ENCODE measurements at regions not wholly inside any gene's neighbourhood (a gene's known extent, or its start where the extent isn't known, plus 50 kb on each side); places are given as distances from the start of the nearest gene placed in this dataset.

DNA sequence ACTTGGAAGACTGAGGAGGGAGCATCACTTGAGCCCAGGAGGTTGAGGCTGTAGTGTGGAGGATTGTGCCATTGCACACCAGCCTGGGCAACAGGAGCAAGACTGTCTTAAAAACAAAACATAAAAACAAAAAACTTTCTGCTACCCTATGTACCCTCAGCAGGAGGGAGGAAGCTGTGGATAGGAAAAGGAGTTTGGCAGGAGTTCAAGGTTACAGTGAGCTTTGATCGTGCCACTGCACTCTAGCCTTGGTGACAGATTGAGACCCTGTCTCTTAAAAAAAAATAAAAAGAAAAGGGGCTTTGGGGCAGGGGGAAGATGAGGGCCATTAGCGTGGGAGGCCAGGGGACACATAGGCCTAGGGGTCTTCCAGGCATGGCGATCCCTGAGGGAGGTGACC, 135.7 kb downstream of the DHX35 start:
- no peaks in the 10 kb centered on the region for H3K27me3 ChIP-seq (ENCODE audit: control insufficient read depth, insufficient read depth, low read length)
- no peaks in the 10 kb centered on the region for H3K9me3 ChIP-seq (ENCODE audit: control insufficient read depth in 2 of 3, insufficient read depth in 1 of 3, low read length in 3 of 3)
- no peak for DNase-seq
- H3K36me3 ChIP-seq (ENCODE audit: control insufficient read depth in 2 of 3, insufficient read depth in 3 of 3, low read length in 3 of 3): no peaks in the 10 kb centered on the region
- no peak overlapping the region for H3K9ac ChIP-seq (ENCODE audit: low read length in 3 of 3)
- no peaks in the 10 kb centered on the region for H3K4me1 ChIP-seq (ENCODE audit: control insufficient read depth in 2 of 3, insufficient read depth in 2 of 3, low read depth in 1 of 3, low read length in 3 of 3)
- TF ChIP-seq, protein P1, sequence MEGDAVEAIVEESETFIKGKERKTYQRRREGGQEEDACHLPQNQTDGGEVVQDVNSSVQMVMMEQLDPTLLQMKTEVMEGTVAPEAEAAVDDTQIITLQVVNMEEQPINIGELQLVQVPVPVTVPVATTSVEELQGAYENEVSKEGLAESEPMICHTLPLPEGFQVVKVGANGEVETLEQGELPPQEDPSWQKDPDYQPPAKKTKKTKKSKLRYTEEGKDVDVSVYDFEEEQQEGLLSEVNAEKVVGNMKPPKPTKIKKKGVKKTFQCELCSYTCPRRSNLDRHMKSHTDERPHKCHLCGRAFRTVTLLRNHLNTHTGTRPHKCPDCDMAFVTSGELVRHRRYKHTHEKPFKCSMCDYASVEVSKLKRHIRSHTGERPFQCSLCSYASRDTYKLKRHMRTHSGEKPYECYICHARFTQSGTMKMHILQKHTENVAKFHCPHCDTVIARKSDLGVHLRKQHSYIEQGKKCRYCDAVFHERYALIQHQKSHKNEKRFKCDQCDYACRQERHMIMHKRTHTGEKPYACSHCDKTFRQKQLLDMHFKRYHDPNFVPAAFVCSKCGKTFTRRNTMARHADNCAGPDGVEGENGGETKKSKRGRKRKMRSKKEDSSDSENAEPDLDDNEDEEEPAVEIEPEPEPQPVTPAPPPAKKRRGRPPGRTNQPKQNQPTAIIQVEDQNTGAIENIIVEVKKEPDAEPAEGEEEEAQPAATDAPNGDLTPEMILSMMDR (IDR thresholded peaks at IDR 0.05; ENCODE audit: borderline replicate concordance, extremely low read depth, insufficient read depth): no peak
- FAIRE-seq: no peak
- intact Hi-C loops (cut with DNase I): no loop called here
- H3K4me3 ChIP-seq (ENCODE audit: low read length in 3 of 3): no peak overlapping the region
- no peak overlapping the region for H3K27ac ChIP-seq (ENCODE audit: low read depth in 2 of 2, low read length in 2 of 2)

DNA sequence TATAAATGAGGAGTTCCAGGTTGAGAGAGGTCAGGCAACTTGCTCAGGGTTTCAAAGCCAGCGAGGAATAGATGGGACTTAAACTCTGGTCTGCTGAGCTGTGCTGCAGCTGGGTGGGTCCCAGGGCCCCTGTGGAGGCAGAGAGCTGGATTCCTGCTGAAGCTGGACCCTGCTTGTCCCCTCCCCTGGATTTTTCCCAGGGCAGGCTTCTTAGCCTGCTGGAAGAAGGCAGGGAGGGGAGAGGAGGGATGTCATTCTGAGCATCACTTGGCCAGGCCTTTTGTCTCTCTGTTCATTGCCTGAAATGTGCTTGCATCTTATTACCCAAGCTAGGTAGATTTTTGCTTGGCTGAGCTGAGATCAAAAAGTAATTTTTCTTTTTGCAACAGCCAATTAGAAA, 133.7 kb downstream of the DHX35 start:
- Histone ChIP-seq H3K27ac (ENCODE audit: low read depth in 2 of 2, low read length in 2 of 2) (no peak overlapping the region), H3K36me3 (ENCODE audit: control insufficient read depth in 2 of 3, insufficient read depth in 3 of 3, low read length in 3 of 3) (no peaks in the 10 kb centered on the region), H3K4me3 (ENCODE audit: low read length in 3 of 3) (no peak overlapping the region), H3K4me1 (ENCODE audit: control insufficient read depth in 2 of 3, insufficient read depth in 2 of 3, low read depth in 1 of 3, low read length in 3 of 3) (no peaks in the 10 kb centered on the region), H3K9me3 (ENCODE audit: control insufficient read depth in 2 of 3, insufficient read depth in 1 of 3, low read length in 3 of 3) (no peaks in the 10 kb centered on the region), H3K27me3 (ENCODE audit: control insufficient read depth, insufficient read depth, low read length) (no peaks in the 10 kb centered on the region), H3K9ac (ENCODE audit: low read length in 3 of 3) (no peak overlapping the region)
- TF ChIP-seq, protein P1 (IDR thresholded peaks at IDR 0.05; ENCODE audit: borderline replicate concordance, extremely low read depth, insufficient read depth): no peak
- intact Hi-C loops (cut with DNase I): no loop called here
- FAIRE-seq: no peak
- no peak for DNase-seq

DNA sequence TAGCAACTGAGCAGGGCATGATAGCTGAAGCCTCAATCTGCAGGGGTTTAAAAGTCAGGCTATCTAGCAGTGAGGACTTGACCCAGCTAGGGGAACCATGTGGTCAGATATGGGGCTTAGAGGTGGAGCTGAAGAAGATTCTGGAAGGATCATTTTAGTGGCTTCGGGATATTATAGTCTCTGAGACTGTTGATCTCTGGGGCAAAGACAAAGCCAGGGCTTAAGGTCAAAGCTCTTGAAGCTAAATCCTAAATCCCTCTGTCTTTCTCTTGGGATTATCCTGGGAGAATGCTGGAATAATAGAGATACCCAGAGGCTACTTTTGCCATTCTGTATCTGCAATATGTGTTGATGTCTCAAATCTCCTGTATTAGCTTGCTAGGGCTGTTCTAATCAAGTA, 132.2 kb downstream of the DHX35 start:
- no peaks in the 10 kb centered on the region for H3K9me3 ChIP-seq (ENCODE audit: control insufficient read depth in 2 of 3, insufficient read depth in 1 of 3, low read length in 3 of 3)
- no peak for FAIRE-seq
- intact Hi-C loops (cut with DNase I): no loop called here

More for the DNA sequence above, 132.2 kb downstream of the DHX35 start:
- H3K27me3 ChIP-seq (ENCODE audit: control insufficient read depth, insufficient read depth, low read length): no peaks in the 10 kb centered on the region
- no peak overlapping the region for H3K4me3 ChIP-seq (ENCODE audit: low read length in 3 of 3)
- no peak overlapping the region for H3K9ac ChIP-seq (ENCODE audit: low read length in 3 of 3)
- H3K27ac ChIP-seq (ENCODE audit: low read depth in 2 of 2, low read length in 2 of 2): no peak overlapping the region
- DNase-seq: no peak
- no peaks in the 10 kb centered on the region for H3K36me3 ChIP-seq (ENCODE audit: control insufficient read depth in 2 of 3, insufficient read depth in 3 of 3, low read length in 3 of 3)
- no peaks in the 10 kb centered on the region for H3K4me1 ChIP-seq (ENCODE audit: control insufficient read depth in 2 of 3, insufficient read depth in 2 of 3, low read depth in 1 of 3, low read length in 3 of 3)
- TF ChIP-seq, protein P1 (IDR thresholded peaks at IDR 0.05; ENCODE audit: borderline replicate concordance, extremely low read depth, insufficient read depth): no peak

Measured in kidney (tissue), 13 donors.